Stomach (tissue), 8 donors: ENCODE measurements at regions not wholly inside any gene's neighbourhood (a gene's known extent, or its start where the extent isn't known, plus 50 kb on each side); places are given as distances from the start of the nearest gene placed in this dataset.

Experiments used
- DNase-seq, 2 donors: peaks; one replicate each; pipeline versions ENCODE4 v3.0.0 to v3.0.0-alpha.2; 2013 to 2019
- H3K27ac ChIP-seq, 5 donors: fragments of 200-600 bp in 4 of 5; sonication (generic) in 4 of 5; one replicate each; pipeline ENCODE4 v1.5.1; 2013 to 2019; ENCODE audit warnings: mild to moderate bottlenecking in 1 of 5, moderate library complexity in 1 of 5
- H3K27me3 ChIP-seq, 3 donors: fragments of 200-600 bp; sonication (generic); one replicate each; pipeline ENCODE4 v1.5.1; 2017 to 2019; ENCODE audit warnings: mixed run types in 1 of 3
- H3K36me3 ChIP-seq, 4 donors: fragments of 200-600 bp; sonication (generic); 1 replicate in 3 of 4; 2 replicates in 1 of 4; pipeline ENCODE4 v1.5.1; 2016 to 2019
- H3K4me1 ChIP-seq, 4 donors: fragments of 200-600 bp; sonication (generic); one replicate each; pipeline ENCODE4 v1.5.1; 2016 to 2019
- H3K4me3 ChIP-seq, 4 donors: fragments of 200-600 bp; sonication (generic) in 3 of 4; one replicate each; pipeline ENCODE4 v1.5.1; 2016 to 2019; ENCODE audit warnings: mild to moderate bottlenecking in 1 of 4
- H3K9me3 ChIP-seq, 4 donors: fragments of 200-600 bp; sonication (generic); one replicate each; pipeline ENCODE4 v1.5.1; 2016 to 2019
- EP300 ChIP-seq: sonication (generic); formaldehyde crosslinking; IDR thresholded peaks from one replicate; pipeline ENCODE4 v1.6.1; 2017; ENCODE audit warnings: antibody characterized with exemption
- POLR2A ChIP-seq, 4 donors: fragments of 450-650 bp; IDR thresholded peaks; one replicate each; pipeline ENCODE4 v1.6.1; 2016; ENCODE audit warnings: antibody characterized with exemption in 4 of 4, control low read depth in 2 of 4, mild to moderate bottlenecking in 1 of 4, moderate library complexity in 1 of 4
- POLR2AphosphoS5 ChIP-seq, 3 donors: sonication (generic); formaldehyde crosslinking; IDR thresholded peaks; one replicate each; pipeline ENCODE4 v1.6.1; 2016; ENCODE audit warnings: antibody characterized with exemption in 3 of 3
- WGBS, 5 donors: extraction: QIAGEN DNeasy Blood & Tissue Kit in 3 of 5; methylation state at CpG; one replicate each; pipeline versions ENCODE4 v1.1.5 to v1.1.7; 2013 to 2018; 5-methylcytosine and 5-hydroxymethylcytosine counted together
- intact Hi-C: fragments of 100-400 bp; cut with DNase I; formaldehyde crosslinking; loops from one replicate; pipeline ENCODE4 v1.15.1; 2023; ENCODE audit warnings: low total_unique reads
- TF ChIP-seq, protein P1 (sequence below), 7 experiments: fragments of 450-650 bp in 4 of 7; fragments of 200-600 bp in 3 of 7; sonication (generic) in 3 of 7; IDR thresholded peaks; one replicate each; pipeline ENCODE4 v1.5.1; 2016 to 2019; ENCODE audit warnings: antibody characterized with exemption in 7 of 7, control low read depth in 2 of 7, mild to moderate bottlenecking in 1 of 7
- donor health status: healthy with polysubstance abuse.
- donor health status: Bipolar disorder and iron deficiency.
- donor health status: healthy.

DNA sequence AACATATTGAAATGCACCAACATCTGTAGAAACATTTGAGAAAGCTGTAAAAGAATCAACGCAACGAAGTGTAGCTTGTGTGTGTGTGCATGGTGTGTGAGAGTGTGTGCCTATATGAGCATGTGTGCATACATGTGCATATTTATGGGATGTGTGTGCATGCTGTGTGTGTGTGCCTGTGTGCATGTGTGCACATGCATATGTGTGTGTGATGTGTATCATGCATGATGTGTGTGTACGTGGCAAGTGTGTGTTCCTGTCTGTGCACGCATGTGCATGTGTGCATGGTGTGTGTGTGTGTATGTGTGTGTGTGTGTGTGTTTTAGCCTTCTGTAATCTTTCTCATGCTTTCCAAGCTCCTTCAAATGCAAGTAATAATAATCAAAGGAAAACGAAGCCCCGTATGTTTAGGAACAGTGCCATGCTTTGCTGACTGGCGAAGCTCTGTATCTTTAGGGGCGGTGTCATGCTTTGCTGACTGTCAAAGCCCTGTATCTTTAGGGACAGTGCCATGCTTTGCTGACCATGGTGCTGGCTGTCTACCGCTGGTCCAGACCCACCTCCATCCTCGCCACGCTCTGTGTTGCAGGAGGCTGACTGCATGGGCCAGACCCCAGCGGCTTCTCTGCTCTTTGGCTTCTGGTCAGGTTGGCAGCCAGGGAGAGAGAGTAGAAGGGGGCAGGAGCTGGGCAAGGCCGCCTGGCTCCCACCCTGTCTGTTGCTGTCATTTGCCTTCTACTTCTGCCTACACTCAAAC lies 129.2 kb downstream of the ASB1 start:
- 72 to 79% (median 77%) methylated on average over 13 of the region's 13 CpGs for WGBS, 5 donors
- Histone ChIP-seq H3K4me1 (no peaks in the 10 kb centered on the region), H3K9me3 (peaks cover 4 to 33% (median 26%) of the 10 kb centered on the region in 4 donors), H3K27me3 (no peaks in the 10 kb centered on the region), H3K27ac (no peak overlapping the region), H3K4me3 (no peak overlapping the region), H3K36me3 (no peaks in the 10 kb centered on the region)
- no peak for DNase-seq
- TF ChIP-seq POLR2A (IDR thresholded peaks at IDR 0.05) = no peak
- TF ChIP-seq POLR2AphosphoS5 (IDR thresholded peaks at IDR 0.05) = no peak
- TF ChIP-seq, protein P1, sequence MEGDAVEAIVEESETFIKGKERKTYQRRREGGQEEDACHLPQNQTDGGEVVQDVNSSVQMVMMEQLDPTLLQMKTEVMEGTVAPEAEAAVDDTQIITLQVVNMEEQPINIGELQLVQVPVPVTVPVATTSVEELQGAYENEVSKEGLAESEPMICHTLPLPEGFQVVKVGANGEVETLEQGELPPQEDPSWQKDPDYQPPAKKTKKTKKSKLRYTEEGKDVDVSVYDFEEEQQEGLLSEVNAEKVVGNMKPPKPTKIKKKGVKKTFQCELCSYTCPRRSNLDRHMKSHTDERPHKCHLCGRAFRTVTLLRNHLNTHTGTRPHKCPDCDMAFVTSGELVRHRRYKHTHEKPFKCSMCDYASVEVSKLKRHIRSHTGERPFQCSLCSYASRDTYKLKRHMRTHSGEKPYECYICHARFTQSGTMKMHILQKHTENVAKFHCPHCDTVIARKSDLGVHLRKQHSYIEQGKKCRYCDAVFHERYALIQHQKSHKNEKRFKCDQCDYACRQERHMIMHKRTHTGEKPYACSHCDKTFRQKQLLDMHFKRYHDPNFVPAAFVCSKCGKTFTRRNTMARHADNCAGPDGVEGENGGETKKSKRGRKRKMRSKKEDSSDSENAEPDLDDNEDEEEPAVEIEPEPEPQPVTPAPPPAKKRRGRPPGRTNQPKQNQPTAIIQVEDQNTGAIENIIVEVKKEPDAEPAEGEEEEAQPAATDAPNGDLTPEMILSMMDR (IDR thresholded peaks at IDR 0.05) = no peak
- intact Hi-C loops = no loop called here

DNA sequence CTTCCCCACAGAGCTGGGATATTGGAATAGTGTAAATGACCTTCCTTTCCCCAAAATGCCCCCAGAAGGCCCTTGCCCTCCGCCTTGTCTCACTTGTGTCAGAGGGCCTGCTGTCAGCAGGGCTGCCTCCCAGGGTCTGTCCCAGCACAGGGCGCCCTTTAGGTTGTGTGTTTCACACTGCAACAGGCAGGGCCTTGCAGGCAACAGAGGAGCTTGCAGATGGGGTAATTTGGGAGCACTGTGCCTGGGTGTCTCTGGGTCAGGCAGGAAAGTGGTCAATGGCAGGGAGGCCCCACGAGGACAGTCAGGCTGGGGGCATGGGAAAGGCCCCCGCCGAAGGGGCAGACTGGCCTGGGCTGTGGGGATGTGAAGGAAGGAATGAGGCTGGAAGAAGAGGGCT lies 130.7 kb downstream of the ASB1 start:
- no peak overlapping the region for H3K27ac ChIP-seq
- H3K9me3 ChIP-seq = peaks cover 4 to 18% (median 17%) of the 10 kb centered on the region in 4 donors
- TF ChIP-seq, protein P1 (IDR thresholded peaks at IDR 0.05) = no peak
- no peak for TF ChIP-seq POLR2AphosphoS5 (IDR thresholded peaks at IDR 0.05)
- no peak for TF ChIP-seq POLR2A (IDR thresholded peaks at IDR 0.05)
- TF ChIP-seq EP300 = no peak
- H3K4me1 ChIP-seq = no peaks in the 10 kb centered on the region
- H3K27me3 ChIP-seq = no peaks in the 10 kb centered on the region
- no peak overlapping the region for H3K4me3 ChIP-seq
- 83 to 90% (median 86%) methylated on average over 5 of the region's 5 CpGs for whole genome bisulfite sequencing, 5 donors
- intact Hi-C loops = no loop called here
- DNase-seq = no peak
- H3K36me3 ChIP-seq = no peaks in the 10 kb centered on the region

DNA sequence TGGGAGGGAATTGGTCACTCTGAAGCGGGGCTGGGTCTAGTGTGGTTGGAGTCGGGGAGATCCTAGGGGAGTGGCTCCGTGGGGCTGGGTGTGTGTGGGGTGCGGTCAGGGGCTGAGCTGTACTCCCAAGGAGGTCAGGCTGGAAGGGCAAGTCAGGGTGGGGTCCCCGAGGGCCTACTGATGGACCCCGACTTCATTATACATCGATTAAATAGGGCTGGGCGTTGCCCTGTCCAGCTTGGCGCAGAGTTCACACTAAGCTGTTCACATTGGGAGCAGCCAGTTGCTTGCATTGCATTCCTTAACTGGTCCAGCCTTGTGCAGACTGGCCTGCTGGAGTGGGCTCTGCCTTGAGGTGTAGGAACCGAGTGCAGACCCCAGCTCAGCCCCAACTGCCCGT lies 131.2 kb downstream of the ASB1 start:
- intact Hi-C loops = no loop called here
- TF ChIP-seq POLR2AphosphoS5 (IDR thresholded peaks at IDR 0.05) = no peak
- no peak for TF ChIP-seq POLR2A (IDR thresholded peaks at IDR 0.05)
- no peak for TF ChIP-seq EP300
- TF ChIP-seq, protein P1 (IDR thresholded peaks at IDR 0.05) = no peak
- 59 to 76% (median 65%) methylated on average over 7 to 11 of the region's 11 CpGs for WGBS, 5 donors

DNA sequence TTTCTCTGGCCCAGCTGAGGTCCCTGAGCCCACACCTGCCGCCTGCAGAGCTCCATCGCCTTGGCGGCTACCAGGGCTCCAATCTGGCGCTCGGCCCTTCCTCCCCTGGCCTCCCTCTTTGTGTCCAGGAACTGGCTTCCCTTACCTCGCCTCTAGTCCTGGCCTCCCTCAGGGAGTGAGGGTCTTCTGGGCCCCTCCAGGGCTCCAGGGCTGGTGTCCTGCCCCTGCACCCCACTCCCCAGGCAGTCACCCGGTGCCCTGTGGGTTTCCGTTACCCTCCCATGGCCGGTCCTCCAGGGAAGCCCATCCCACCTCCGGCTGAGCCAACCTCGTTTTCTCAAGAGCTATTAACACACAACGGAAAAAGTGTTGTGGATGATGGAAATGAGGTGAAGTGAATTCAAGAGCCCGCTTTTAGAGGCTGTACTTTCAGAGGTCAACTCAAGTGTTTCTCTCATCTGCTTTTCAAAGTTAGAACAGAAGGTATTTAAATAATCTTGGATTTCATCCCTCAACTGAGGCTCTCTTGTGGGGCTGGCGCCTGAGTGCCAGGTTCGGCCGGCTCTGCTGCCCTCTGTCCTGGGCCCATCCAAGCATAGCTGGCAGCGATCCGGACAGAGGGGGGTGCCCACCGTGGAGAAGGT lies 131.9 kb downstream of the ASB1 start:
- no peak for TF ChIP-seq POLR2A (IDR thresholded peaks at IDR 0.05)
- TF ChIP-seq, protein P1 (IDR thresholded peaks at IDR 0.05) = no peak
- no peak for TF ChIP-seq EP300
- TF ChIP-seq POLR2AphosphoS5 (IDR thresholded peaks at IDR 0.05) = no peak
- Histone ChIP-seq H3K27ac (no peak overlapping the region), H3K36me3 (no peaks in the 10 kb centered on the region), H3K27me3 (peaks cover 0 to under 1% (median 0%) of the 10 kb centered on the region in 3 donors), H3K9me3 (peaks cover 0 to 7% (median 6%) of the 10 kb centered on the region in 4 donors), H3K4me1 (no peaks in the 10 kb centered on the region), H3K4me3 (no peak overlapping the region)
- intact Hi-C loops = no loop called here
- no peak for DNase-seq
- 80 to 92% (median 87%) methylated on average over 19 of the region's 19 CpGs for WGBS, 5 donors

More for the DNA sequence above, 131.2 kb downstream of the ASB1 start:
- Histone ChIP-seq H3K4me1 (no peaks in the 10 kb centered on the region), H3K27ac (no peak overlapping the region), H3K4me3 (no peak overlapping the region), H3K9me3 (peaks cover 0 to 13% (median 12%) of the 10 kb centered on the region in 4 donors), H3K27me3 (no peaks in the 10 kb centered on the region), H3K36me3 (no peaks in the 10 kb centered on the region)
- no peak for DNase-seq
